Osteoblast (primary cell): ENCODE measurements at regions not wholly inside any gene's neighbourhood (a gene's known extent, or its start where the extent isn't known, plus 50 kb on each side); places are given as distances from the start of the nearest gene placed in this dataset.
A peak's percentile ranks its signal among the peaks of the same experiment; 100 is the strongest.
"Not testable (repeated sequence)": the region's sequence is repeated elsewhere in the genome, so short reads cannot be mapped to it uniquely, and the experiment has no call there.

ENCODE experiments used
- DNase-seq: peaks from one replicate; pipeline ENCODE4 v3.0.0; 2011; ENCODE audit warnings: low spot score, mixed read lengths; ENCODE audit not compliant: insufficient read length; ENCODE audit errors: missing footprints
- H2AFZ ChIP-seq: 2 replicates; pipeline ENCODE4 v1.6.0; 2011; ENCODE audit warnings: mild to moderate bottlenecking, low read length
- H3K27ac ChIP-seq: 2 replicates; pipeline ENCODE4 v1.5.1; 2011; ENCODE audit warnings: mild to moderate bottlenecking, low read depth, low read length, moderate library complexity
- H3K27me3 ChIP-seq: 2 replicates; pipeline ENCODE4 v1.6.0; 2012; ENCODE audit warnings: mild to moderate bottlenecking, control low read depth, inconsistent platforms, low read length, moderate library complexity; ENCODE audit not compliant: insufficient read depth
- H3K36me3 ChIP-seq: 2 replicates; pipeline ENCODE4 v1.5.1; 2011; ENCODE audit warnings: mild to moderate bottlenecking, low read length, control low read depth, moderate library complexity; ENCODE audit not compliant: insufficient read depth
- H3K4me1 ChIP-seq: 2 replicates; pipeline ENCODE4 v1.5.1; 2011; ENCODE audit warnings: mild to moderate bottlenecking, low read length, control low read depth, moderate library complexity; ENCODE audit not compliant: insufficient read depth
- H3K4me2 ChIP-seq: 2 replicates; pipeline ENCODE4 v1.6.0; 2011; ENCODE audit warnings: mild to moderate bottlenecking, low read length; ENCODE audit not compliant: insufficient read depth
- H3K4me3 ChIP-seq: fragments of 200-600 bp; sonication (generic); 3 replicates; pipeline ENCODE4 v1.5.1; 2012; ENCODE audit warnings: mild to moderate bottlenecking, low read length, inconsistent platforms; ENCODE audit not compliant: insufficient read depth
- H3K79me2 ChIP-seq: 2 replicates; pipeline ENCODE4 v1.6.0; 2012; ENCODE audit warnings: mild to moderate bottlenecking, low read length, control low read depth, inconsistent platforms; ENCODE audit not compliant: insufficient read depth
- H3K9me3 ChIP-seq: 2 replicates; pipeline ENCODE4 v1.5.1; 2011; ENCODE audit warnings: low read depth, low read length, control low read depth
- H4K20me1 ChIP-seq: 2 replicates; pipeline ENCODE4 v1.6.0; 2012; ENCODE audit warnings: mild to moderate bottlenecking, low read length, control low read depth; ENCODE audit not compliant: insufficient read depth
- CTCF ChIP-seq: IDR thresholded peaks from 2 replicates; pipeline ENCODE4 v1.5.1; 2011; ENCODE audit warnings: mild to moderate bottlenecking, low read depth, low read length, moderate library complexity; ENCODE audit errors: extremely low read depth

DNA sequence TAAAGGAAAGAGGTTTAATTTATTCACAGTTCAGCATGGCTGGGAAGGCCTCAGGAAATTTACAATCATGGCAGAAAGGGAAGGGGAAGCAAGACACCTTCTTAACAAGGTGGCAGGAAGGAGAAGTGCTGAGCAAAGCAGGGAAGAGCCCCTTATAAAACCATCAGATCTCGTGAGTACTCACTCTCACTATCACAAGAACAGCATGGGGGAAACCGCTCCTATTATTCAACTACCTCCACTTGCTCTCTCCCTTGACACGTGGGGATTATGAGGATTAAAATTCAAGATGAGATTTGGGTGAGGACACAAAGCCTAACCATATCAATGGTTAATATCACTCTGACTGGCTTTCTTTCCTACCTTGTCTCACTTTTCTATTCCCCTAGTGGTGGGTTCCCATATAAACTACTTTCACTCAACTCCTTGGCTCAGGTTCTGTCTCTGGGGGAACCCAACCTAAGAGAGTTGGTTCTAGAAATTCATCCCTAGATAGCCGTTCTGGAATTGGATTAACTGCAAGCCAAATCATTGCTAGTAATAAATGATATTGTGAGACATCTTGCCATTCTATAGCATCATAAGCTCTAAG is 749.8 kb upstream of the GRAMD2B start:
- Histone ChIP-seq H3K4me1 (no peaks in the 10 kb centered on the region), H3K27me3 (no peaks in the 10 kb centered on the region), H3K4me3 (no peak overlapping the region), H3K36me3 (no peaks in the 10 kb centered on the region), H3K79me2 (no peaks in the 10 kb centered on the region), H2AFZ (no peak overlapping the region), H3K9me3 (no peaks in the 10 kb centered on the region), H4K20me1 (no peaks in the 10 kb centered on the region), H3K4me2 (no peak overlapping the region), H3K27ac (no peak overlapping the region)
- TF ChIP-seq CTCF, result no peak
- DNase-seq, result no peak

DNA sequence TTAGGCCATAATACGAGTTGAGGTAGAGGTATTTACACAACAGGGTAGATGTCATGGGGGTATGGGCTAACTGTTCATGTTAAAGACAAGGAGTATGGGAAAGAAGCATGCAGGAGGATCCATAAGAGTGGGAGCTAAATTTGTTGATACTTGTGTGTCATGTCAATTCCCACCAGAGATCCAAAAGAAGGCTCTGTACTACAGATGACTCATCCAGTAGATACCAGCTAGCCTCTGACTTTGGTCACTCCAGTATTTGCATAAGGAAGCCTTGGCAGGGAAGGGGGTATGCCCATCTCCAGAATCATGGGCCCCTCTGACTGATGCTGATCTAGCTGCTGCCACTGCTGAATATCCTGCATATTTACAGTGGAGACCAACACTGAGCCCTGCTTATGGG is 743.7 kb upstream of the GRAMD2B start:
- Histone ChIP-seq H4K20me1 (no peaks in the 10 kb centered on the region), H2AFZ (no peak overlapping the region), H3K27ac (no peak overlapping the region), H3K4me1 (peaks cover 5% of the 10 kb centered on the region), H3K36me3 (no peaks in the 10 kb centered on the region), H3K79me2 (no peaks in the 10 kb centered on the region), H3K27me3 (no peaks in the 10 kb centered on the region), H3K4me3 (no peak overlapping the region), H3K9me3 (no peaks in the 10 kb centered on the region), H3K4me2 (no peak overlapping the region)
- DNase-seq, result peak; percentile 76
- TF ChIP-seq CTCF, result no peak

DNA sequence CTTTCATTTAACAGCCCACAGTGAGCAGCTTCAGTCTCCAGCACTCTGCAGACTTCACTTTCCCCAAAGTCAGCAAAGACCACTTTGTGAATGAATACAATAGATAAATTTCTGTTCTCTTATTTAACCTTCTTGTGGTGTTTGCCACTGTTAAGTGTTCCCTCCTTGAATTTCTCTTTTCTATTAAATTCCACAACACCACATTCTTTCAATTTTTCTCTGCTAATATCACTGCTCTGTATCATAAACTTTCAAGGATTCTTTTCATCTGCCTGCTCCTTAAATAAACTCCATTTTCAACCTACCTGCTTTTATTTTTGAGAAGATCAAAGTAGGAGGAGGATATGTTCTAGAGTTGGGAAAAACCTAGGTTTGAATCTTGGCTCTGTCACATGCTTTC is 739.5 kb upstream of the GRAMD2B start:
- H3K36me3 ChIP-seq, result no peaks in the 10 kb centered on the region
- H3K4me1 ChIP-seq, result peaks cover 5% of the 10 kb centered on the region
- no peaks in the 10 kb centered on the region for H3K27me3 ChIP-seq
- no peak for DNase-seq
- no peak for TF ChIP-seq CTCF
- no peaks in the 10 kb centered on the region for H3K9me3 ChIP-seq
- H3K27ac ChIP-seq, result no peak overlapping the region
- H3K79me2 ChIP-seq, result no peaks in the 10 kb centered on the region
- no peak overlapping the region for H3K4me3 ChIP-seq
- no peaks in the 10 kb centered on the region for H4K20me1 ChIP-seq
- H3K4me2 ChIP-seq, result no peak overlapping the region
- H2AFZ ChIP-seq, result no peak overlapping the region

- no peak for DNase-seq
- no peak overlapping the region for H3K4me2 ChIP-seq
- no peaks in the 10 kb centered on the region for H4K20me1 ChIP-seq
- H3K9me3 ChIP-seq, result no peaks in the 10 kb centered on the region
- H3K79me2 ChIP-seq, result no peaks in the 10 kb centered on the region
- H3K36me3 ChIP-seq, result no peaks in the 10 kb centered on the region
- H3K27me3 ChIP-seq, result no peaks in the 10 kb centered on the region
- H3K4me1 ChIP-seq, result no peaks in the 10 kb centered on the region
- no peak overlapping the region for H3K4me3 ChIP-seq
- no peak for TF ChIP-seq CTCF
- no peak overlapping the region for H2AFZ ChIP-seq
- H3K27ac ChIP-seq, result no peak overlapping the region
Observed at GRCh38 chr5:125685771-125686170, 737.4 kb upstream of the GRAMD2B start.

DNA sequence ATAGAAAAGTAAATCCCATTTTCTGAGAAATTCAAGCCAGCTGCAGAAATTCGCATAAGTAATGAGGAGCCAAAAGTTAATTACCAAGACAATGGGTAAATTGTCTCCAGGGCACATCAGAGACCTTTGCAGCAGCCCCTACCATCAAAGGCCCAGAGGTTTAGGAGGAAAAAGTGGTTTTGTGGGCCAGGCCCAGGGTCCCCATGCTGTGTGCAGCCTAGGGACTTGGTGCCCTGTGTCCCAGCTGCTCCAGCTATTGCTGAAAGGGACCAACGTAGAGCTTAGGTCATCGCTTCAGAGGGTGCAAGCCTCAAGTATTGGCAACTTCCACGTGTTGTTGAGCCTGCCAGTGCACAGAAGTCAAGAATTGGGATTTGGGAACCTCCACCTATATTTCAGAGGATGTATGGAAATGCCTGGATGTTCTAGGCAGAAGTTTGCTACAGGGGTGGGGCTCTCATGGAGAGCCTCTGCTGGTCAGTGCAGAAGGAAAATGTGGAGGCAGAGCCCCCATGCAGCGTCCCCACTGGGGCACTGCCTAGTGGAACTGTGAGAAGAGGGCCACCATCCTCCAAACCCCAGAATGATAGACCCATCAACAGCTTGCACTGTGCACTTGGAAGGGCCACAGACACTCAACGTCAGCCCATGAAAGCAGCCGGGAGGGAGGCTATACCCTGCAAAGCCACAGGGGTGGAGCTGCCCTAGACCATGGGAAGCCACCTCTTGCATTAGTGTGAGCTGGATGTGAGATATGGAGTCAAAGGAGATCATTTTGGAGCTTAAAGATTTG is 731.3 kb upstream of the GRAMD2B start:
- not testable (repeated sequence) for H3K4me3 ChIP-seq, DNase-seq, H3K4me2 ChIP-seq, H3K27me3 ChIP-seq, H3K9me3 ChIP-seq, H3K36me3 ChIP-seq, H4K20me1 ChIP-seq, H3K27ac ChIP-seq, H3K4me1 ChIP-seq, H3K79me2 ChIP-seq, H2AFZ ChIP-seq
